Inflammatory macrophage (primary cell): ENCODE measurements at regions not wholly inside any gene's neighbourhood (a gene's known extent, or its start where the extent isn't known, plus 50 kb on each side); places are given as distances from the start of the nearest gene placed in this dataset.
"Not testable (repeated sequence)": the region's sequence is repeated elsewhere in the genome, so short reads cannot be mapped to it uniquely, and the experiment has no call there.

Experiments
- DNase-seq, 2 donors: peaks; one replicate each; pipeline ENCODE4 v3.0.0-alpha.2; 2020 to 2022

- no peak for DNase-seq
These were observed 173.0 kb downstream of the LEPR start for GRCh38 chr1:65593516-65593915.

- no peak for DNase-seq
These were observed 175.3 kb downstream of the LEPR start for GRCh38 chr1:65595724-65596123.

- no peak for DNase-seq
These were observed 176.3 kb downstream of the LEPR start for GRCh38 chr1:65596768-65597167.

DNA sequence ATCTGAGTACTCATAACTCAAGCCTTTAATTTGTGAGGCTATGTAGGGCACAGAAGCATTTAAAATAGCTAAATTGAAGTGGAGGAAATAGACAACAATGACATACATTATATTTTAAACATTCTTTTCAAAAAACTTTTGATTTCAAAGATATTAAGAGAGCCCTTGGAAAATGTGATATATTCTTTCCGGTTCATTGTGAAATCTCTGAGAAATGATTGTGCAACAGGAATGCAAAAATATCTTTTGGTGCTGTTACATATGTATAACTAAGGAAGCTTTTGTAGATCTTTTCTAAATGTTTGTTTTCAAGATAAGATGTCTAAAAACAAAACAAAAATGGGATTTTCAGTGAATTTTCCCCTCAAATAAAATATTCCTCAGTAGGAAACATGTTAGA is 185.2 kb downstream of the LEPR start:
- peak; percentile 17 to 59 for DNase-seq

GRCh38 chr1:65606426-65606825 is 186.0 kb downstream of the LEPR start:
- DNase-seq, result no peak

- DNase-seq, result no peak
These were observed 178.8 kb upstream of the PDE4B start for GRCh38 chr1:65613884-65614283.

DNA sequence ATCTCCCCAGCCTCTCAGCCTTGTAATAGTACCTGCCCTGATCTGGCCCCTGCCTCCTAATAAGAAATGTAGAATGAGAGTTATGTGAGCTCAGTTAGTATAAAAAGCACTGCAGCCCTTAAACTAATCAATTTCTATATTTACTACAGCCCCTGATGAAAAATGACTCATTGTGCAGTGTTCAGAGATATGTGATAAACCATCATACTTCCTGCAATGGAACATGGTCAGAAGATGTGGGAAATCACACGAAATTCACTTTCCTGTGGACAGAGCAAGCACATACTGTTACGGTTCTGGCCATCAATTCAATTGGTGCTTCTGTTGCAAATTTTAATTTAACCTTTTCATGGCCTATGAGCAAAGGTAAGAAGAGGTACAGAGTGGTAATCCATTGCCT is 176.8 kb upstream of the PDE4B start:
- DNase-seq, result no peak

GRCh38 chr1:65621721-65622120 is 171.0 kb upstream of the PDE4B start:
- not testable (repeated sequence) for DNase-seq

- DNase-seq, result no peak
These were observed 168.8 kb upstream of the PDE4B start for GRCh38 chr1:65623895-65624294.

DNA sequence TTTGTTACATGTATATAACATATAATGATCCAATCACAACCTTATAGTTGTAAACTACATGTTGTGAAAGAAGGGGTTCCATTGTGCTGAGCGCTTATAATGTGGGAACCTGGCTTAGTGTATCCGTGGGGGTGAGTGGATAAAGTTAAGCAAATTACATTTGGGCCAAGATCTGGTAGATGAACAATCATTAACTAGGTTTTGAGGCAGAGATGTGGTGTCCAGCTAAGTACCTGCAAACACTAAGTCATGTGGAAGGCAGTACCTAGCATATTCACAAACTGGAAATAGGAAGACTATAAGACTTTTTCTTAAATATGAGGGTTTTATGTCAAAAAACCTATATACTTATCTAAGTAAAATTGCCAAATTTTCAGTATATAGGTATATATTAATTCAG is 167.2 kb upstream of the PDE4B start:
- no peak for DNase-seq

DNA sequence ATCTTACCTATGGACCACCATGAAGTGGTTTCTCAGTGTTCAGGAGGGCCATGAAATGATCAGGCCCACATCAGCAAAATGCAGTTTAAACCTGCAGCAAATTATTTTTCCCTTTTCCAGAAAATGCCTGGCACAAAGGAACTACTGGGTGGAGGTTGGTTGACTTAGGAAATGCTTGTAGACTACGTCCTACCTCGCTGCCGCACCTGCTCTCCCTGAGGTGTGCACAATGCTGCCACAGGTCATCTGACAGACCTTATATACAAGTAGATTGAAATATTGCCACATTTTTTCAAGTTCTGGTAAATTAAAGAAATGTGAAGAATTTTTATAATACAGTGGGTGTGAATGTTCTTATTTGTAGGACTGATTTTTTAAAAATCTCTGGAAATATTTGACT is 166.7 kb upstream of the PDE4B start:
- no peak for DNase-seq

- no peak for DNase-seq
These were observed 162.9 kb upstream of the PDE4B start for GRCh38 chr1:65629788-65630187.

DNA sequence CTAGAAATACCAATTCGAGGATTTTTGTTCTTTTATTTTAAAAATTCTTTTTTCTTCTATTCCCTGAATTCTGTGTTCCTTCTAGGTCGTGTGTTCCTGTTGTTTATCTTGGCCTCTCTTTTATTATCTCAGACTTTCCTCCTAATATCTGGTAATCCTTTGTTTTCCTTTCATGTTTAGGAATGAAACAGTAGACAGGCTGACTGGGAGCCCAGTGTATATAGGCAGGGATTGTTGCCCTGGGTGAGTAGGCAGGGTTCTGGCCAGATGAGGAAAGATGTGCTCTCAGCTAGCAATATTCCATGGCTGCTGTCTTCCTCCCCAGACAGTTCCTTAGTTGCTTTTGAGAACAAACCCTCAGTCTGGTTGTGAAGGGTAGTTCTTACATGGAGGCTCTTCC is 161.8 kb upstream of the PDE4B start:
- no peak for DNase-seq

- no peak for DNase-seq
These were observed 160.5 kb upstream of the PDE4B start for GRCh38 chr1:65632235-65632634.

DNA sequence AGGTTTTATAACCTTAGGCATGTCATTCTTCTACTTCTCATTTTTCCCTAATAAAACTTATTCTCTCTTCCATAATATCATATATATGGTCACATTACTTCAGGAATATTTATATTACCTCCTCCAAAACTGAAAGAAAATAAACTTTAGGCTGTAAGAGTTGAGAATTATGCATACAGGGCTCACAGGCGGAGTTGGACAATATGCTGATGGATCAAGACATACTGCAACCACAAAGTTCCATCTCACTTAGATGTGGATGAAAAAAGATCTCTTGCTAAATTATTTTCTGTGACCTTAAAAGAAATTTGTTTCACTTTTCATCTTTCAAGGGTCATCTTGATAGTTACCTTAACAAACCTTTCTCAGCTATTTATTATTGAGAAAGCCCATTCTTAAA is 152.6 kb upstream of the PDE4B start:
- DNase-seq, result no peak

DNA sequence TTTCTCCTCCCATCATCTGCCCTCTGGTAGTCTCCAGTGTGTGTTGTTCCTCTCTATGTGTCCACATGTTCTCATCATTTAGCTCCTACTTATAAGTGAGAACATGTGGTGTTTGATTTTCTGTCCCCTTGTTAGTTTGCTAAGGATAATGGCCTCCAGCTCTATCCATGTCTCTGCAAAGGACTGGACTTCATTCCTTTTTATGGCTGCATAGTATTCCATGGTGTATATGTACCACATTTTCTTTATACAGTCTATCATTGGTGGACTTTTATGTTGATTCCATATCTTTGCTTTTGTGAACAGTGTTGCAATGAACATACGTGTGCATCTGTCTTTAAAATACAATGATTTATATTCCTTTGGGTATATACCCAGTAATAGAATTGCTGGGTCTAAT is 143.5 kb upstream of the PDE4B start:
- not testable (repeated sequence) for DNase-seq

DNA sequence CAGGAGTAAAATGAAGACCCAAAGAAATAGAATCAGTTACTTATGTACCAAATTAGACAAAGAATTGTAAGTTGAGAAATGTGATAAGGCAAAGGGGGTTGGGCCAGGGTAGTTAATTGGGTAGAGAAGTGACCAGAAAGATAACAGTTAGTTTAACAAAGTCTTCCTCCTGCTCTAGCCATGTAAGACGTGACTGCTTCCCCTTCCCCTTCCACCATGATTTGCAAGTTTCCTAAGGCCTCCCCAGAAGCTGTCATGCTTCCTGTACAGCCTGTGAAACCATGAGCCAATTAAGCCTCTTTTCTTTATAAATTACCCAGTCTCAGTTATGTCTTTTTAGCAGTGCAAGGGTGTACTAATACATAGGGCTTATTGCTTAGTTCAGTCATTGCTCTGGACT is 142.0 kb upstream of the PDE4B start:
- no peak for DNase-seq

DNA sequence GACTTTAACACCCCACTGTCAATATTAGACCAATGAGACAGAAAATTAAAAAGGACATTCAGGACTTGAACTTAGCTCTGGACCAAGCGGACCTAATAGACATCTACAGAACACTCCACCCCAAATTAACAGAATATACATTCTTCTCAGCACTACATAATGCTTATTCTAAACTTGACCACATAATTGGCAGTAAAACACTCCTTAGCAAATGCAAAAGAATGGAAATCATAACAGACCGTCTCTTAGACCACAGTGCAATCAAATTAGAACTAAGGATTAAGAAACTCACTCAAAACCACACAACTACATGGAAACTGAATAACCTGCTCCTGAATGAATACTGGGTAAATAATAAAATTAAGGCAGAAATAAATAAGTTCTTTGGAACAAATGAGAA is 138.2 kb upstream of the PDE4B start:
- DNase-seq, result not testable (repeated sequence)

DNA sequence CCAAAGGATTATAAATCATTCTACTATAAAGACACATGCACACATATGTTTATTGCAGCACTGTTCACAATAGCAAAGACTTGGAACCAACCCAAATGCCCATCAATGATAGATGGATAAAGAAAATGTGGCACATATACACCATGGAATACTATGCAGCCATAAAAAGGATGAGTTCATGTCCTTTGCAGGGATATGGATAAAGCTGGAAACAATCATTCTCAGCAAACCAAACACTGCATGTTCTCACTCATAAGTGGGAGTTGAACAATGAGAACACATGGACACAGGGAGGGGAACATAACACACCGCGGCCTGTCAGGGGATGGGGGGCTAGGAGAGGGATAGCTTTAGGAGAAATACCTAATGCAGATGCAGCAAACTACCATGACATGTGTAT is 135.1 kb upstream of the PDE4B start:
- DNase-seq, result not testable (repeated sequence)

DNA sequence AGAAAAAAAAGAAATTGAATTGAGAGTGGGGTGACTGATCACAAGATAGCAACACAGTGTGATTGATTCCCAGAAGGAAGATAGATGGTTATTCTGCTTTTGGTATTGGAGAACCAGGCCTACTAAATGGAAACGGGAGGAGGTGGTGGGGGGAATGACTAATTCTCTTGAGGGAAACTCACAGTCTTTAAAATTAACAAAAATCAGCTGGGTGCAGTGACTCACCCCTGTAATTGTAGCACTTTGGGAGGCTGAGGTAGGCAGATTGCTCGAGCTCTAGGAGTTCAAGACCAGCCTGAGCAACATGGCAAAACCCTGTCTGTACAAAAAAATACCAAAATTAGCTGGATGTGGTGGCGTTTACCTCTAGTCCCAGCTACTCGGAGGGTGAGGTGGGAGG is 134.6 kb upstream of the PDE4B start:
- DNase-seq, result no peak

DNA sequence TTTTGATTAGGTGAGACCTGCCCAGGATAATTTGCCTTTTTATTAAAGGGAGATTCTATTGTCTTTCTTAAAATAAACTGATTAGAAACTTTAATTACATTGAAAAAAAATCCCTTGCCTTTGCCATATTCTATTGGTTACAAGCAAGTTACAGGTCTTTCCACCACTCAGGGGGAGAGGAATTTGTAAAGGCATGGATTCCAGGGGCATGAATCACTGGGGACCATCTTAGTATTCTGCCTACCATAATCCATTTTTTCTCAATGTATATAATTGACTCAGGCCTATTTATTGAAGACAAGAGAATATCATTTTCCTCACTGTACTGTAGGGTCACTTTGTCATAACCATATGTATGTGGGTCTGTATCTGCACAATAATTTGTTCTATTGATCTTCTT is 124.3 kb upstream of the PDE4B start:
- no peak for DNase-seq

DNA sequence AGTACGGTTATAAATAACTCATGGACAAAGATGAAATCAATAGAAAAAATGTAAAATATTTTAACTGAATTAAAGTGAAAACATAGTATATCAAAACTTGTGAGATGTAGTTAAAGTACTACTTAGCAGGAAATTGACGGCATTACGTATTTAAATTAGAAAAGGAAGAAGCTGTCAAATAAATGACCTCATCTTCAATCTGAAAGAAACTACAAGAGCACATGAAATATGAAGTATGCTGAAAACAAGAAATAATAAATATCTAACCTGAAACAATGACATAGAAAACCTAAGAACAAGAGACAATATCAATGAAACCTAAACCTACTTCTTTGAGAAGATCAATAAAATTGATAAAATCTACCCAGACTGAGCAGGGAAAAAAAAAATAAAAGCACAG is 122.2 kb upstream of the PDE4B start:
- no peak for DNase-seq

- no peak for DNase-seq
These were observed 118.2 kb upstream of the PDE4B start for GRCh38 chr1:65674522-65674921.

GRCh38 chr1:65679773-65680172 is 112.9 kb upstream of the PDE4B start:
- DNase-seq, result no peak

- DNase-seq, result no peak
These were observed 111.6 kb upstream of the PDE4B start for GRCh38 chr1:65681096-65681495.
